Stimulated activated CD8-positive, alpha-beta memory T cell treated with anti-CD3 and anti-CD28 coated beads, Interleukin-4, amount 100 ng/mL, for 48 hours (primary cell): ENCODE measurements at regions not wholly inside any gene's neighbourhood (a gene's known extent, or its start where the extent isn't known, plus 50 kb on each side); places are given as distances from the start of the nearest gene placed in this dataset.
"Not testable (repeated sequence)": the region's sequence is repeated elsewhere in the genome, so short reads cannot be mapped to it uniquely, and the experiment has no call there.

Experiments used
- DNase-seq: peaks from one replicate; pipeline ENCODE4 v3.0.0-alpha.2; 2020

DNA sequence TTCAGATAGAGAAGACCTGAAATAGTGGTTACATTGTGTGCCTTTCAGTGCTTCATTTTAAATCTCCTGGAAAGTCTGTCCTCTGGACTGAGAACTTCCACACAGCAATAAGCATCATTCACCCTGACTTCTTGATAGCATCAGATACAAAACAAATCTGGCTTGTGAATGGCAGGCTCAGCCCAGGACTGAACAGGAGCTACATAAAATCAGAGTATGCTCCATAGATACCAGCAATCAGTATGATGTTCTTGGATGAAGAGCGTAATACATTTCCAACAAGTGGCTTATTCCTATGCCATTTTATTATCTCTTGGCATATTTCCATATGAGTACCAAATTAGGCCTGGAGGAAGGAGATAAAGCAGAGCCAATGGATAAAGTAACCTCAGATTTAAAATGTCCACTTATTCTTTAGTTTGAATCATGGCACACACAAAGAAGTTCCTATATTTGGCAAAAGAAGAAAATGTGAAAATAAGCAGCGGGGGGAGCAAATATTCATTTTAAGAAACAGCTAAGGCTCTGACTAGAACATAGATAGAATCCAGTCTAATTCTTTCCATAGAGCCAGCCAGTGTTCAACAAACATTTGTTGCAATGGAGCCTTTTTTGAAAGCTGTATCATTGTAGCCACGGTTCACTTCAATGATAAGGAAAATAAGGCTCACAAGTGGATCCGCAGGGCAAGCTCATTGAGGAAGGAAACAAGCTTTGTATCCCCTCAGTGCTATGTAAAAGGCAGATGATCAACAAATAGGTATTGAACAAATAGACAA is 230.8 kb upstream of the CHAC2 start:
- DNase-seq = no peak

DNA sequence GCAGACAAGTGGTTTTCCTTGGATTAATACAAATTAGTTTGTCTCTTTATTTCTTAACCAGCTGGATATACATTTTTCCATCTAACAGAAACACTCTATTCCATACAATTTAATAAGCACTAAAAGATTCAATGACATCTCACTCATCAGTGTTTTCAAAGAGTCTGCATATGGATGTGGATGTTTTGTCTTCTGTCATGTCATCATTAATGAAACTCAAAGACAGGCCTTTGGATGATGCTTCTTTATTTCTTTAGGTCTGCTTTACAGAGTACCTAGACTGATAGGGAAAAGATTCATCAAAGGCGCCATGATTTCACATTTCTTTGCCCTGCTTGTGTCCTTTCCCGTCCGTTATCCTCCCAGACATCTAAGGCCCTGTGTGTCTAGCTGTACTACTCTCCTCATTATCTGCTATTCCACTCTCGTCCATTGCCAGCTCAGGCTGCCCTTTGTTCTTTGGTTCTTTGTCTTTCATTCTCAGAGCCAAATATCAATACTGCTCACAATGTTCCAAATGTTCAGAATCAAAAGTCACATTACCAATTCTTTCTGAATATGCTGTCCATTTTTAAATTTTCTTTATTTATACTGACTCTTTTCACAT is 232.3 kb upstream of the CHAC2 start:
- no peak for DNase-seq

DNA sequence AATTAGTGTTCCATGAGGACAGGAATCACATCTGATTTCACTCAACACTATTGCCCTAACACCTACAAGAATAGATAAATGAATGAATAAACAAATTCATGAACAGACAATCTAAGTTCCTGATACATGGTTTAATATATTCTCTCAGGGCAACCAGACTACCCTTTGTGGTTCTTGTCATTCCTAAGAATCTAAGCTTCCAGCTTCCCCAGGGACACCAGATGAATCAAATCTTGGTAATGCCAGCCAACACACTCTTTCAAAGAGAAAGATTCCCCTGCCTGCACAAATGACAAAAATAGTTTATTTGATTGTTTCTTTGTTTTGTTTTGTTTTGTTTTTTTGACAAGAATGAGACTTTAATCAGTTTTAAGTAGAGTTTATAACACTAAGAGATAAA is 237.5 kb upstream of the CHAC2 start:
- DNase-seq = no peak

DNA sequence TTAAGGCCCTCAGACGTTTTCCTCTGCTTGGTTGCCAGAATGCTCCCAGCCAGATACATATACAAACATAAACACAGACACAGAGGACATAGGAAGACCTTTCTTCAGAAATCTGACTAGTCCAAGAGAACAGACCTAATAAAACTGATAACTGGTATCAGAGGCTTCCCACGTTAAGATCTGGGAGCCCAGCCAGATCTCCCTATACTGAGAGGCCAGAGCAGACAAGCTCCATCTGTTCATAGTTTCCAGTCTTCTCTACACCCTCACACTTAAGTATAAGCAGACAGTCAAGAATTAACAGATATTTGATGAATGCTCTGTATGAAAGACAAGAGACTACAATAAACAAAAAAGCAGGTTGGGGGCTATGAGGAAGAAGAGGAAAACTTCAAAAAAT is 240.5 kb upstream of the CHAC2 start:
- no peak for DNase-seq

DNA sequence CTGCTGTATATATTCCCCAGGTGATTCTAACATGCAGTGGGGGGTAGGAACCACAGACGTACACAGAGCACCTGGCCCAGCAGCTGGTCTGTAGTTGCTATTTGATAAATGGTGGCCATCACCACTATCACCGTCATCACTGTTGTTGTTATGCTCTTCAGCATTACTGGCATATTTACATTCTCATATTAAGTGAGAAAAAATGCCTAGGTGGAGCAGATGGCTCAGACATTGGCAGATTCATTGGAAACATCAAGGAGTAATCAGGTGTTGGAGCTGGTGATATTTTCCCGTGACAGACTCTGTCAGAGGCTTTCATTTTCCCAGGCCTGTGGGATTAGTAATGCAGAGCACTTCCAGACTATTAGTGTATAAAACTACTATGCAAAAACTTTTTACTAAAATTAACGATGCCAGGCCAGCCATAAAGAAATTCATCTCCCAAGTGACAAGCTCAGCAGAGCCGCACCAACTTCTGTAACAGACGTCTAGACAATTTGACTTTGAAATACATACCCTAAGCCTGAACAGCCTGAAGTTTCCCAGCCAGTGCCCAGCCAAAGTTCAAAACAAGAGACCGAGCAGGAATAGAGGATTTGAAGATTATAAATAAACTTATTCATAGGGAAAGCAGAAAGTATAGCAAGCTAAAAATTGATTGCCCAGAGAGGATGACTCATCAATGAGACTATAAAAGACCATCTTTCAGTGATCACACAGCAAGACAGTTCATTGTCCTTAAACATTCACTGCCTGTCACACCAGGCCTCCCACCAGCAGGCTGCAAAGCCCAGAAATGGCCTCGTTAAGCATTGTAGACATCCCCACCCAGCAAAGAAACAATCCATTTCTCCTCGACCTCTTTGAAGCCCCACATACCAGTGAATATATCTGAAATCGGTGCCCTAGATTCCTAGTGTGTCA is 247.4 kb upstream of the CHAC2 start:
- DNase-seq = no peak

DNA sequence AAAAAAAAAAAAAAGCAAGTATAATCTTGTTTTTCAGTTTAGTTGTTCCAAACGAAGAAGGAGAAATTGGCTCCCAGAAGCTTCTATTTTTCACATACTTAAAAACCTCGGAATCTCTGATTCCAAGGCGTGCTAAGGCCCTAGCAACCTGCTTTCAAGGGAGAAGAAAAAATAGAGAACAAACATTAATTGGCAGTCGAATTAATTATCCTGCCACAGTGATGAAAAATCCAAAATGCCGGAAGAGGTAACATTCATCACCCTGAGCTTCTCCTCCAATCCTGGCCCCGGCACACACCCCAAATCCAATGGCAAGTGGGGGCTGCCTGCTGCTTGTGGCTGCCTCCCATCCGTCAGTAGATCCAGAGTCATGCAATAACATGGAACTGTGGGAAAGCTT is 250.2 kb upstream of the CHAC2 start:
- DNase-seq = no peak

DNA sequence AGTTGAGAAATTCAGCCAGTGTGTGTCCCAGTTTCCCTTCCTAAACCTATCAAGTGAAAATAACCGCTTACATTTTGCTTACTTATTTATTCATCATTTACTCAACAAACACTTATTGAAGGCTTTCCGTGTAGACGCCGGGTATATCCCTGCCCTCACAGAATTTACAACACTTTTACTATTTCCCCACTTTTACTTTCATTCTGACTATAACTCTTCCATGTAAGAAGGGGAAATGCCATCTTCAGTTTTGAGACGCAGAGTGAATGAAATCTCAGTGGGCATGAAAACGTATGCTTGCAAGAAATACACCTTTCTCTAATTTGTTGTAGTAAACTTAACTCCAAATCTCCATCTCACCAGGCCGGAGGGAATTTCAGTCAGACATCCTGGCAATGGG is 251.0 kb upstream of the CHAC2 start:
- no peak for DNase-seq

DNA sequence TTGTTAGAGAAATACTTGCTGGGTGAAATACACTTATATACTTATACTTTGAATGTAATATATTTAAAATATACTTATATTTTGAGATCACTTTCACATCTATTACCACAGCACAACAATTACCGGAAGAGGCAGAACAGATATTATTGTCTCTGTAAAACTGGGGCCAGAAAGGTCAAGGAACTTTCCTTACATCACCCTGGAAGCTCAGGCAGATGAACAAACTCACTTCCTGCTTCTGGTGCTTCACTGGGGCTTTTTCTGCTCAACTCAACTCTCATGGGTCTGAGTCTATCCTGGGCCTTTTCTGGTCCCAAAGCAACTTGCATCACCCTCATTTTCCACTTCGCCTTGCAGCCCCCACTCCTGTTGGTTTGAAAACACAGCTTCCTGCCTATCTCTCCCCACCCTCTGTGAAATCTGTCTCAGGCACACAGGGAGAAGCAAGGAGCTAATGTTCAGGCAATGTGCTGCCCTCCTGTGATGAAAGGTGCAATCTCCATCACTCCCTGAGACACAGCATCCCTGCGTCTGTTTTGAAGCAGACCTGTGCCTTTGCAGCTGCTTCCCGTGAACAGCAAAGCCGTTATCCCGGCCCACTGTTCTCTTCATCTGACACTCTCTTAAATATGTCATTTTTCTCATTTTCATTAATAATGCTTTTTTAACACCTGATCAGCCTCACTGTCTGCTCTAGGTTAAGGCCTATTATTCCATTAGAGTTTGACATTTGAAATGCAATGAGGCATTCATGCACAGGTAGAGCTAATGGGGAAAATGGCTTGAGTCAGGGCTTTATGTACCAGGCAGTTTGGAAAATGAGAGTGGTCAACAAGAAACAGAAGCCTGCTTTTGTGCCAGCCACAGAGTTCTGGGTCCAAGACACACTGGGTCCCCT is 251.9 kb upstream of the CHAC2 start:
- no peak for DNase-seq

DNA sequence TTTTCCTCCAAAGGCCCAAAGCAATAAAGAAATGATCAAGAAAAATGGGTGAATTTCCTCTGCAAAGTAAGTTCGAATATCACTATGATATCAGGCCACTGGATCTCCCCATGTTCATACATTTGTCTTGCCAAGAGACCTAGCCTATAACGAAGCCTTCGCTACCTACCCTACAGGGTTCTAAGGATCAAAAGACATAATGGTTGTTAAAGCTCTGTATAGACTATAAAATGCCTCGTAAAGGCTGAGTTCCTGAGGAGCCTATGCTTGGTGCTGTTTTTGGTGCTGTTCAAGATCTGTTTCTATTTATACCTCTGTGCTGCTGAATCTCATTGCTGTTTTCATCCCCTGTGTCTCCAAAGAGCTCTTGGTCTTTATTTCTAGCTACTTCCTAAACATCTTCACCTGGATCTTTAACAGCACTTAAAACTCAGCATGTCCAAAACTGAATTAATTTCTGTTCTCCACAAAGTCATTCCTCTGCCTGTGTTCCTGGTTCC is 254.4 kb upstream of the CHAC2 start:
- DNase-seq = no peak

DNA sequence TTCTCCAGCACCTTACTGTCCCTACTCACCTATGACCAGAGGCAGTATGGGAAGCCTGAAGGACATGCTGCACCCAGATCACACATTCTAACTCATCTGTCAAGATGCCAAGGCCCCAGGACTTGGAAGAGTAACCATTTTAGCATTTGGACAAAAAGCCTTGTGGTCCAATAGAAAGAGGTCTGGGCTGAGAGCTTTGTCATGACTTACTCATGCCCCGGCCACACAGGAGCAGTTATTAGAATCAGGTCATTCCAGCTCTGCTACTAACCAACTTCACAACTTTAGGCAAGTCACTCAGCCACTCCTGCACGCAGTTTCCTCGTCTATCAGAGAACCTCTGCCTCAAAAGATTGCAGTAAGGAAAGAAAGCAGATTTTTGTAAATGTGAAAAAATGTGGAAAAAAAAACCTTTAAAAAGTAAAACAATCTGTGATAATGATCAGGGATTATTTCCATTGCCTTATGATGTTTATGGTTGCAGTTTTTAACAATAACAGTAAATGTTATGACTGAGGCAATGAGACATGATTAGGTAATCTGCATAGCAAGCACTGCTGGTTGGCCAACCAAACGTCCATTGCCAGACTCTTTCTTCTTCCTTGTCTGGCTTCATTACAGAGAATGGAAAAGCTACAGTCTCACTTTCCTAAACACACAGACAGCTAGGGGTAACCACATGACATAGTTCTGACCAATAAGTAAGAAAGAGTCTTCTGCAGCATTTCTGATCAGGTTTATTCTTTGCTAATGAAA is 255.4 kb upstream of the CHAC2 start:
- DNase-seq = no peak

DNA sequence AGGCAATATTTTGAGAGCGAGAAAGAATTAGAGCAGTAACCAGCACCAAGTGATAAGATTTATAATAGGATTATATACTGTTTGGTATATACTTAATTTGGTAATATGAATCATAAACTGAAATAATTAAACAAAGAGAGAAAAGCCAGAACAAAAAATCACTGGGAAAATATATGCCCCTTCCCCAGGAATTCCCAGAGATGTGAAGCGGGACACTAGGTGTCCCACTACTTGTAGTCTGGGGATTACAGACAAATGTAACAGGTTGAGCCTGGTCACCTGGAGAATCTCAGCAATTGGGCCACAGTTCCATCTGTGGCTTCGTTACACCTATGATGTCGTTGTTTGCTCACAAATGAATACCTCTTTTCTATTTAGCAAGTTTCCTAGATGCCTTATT is 256.1 kb upstream of the CHAC2 start:
- DNase-seq = no peak

DNA sequence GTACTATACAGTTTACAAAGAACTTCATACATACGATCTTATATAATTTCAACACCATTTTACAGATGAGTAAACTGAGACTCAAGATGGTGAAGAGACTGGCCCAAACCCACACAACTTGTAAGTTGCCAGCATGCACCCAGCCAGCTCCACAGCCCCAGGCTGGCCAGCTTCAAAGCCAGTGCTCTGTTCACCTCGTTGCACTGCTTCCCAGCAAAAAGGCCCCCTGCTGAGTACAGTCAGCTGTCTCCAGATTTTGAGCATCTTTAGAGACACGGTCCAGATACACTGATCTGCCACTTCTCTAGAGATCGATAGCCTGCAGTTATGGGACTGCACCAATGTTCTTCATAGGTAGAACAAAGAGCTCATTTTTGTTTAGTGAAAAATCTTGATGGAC is 257.2 kb upstream of the CHAC2 start:
- no peak for DNase-seq

DNA sequence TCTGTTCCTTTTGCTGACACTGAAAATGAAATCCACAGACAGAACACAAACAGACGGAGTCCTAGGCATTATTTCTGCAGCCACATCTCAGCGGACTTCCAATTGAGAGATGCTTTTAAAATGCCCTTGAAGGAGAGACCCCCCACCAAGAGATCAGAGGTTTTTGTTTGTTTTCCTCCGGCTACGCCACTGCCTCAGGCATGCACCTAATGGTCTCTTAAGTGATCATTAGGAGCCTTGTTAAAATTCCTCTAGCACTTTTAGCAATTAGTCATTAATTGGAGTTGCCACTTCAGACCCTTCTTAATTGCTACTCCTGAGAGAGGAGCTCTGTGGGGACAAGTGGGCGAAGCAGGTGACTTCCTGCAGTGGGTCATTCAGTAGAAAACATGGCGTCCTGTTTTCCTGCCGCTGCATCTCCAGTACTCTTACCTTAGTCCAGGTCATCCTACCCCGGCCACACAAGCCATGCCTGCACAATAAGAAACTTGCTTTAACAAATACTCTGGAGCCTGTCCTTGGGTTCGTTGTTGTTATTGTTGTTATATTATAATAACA is 257.7 kb upstream of the CHAC2 start:
- DNase-seq = no peak

DNA sequence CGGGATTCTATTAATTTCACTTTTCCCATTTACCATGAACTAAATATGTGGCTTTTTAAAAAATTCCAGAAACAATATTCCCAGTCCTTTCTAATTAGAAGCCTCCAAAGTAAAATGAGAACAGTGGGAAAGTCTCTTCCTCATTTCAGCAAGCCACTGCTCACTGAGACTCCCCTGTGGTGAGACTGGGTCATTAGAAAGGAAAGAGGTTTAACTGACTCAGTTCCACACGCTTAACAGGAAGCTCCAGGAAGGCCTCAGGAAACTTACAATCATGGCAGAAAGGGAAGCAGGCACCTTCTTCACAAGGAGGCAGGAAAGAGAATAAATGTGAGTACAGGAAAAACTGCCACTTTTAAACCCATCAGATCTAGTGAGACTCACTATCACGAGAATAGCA is 258.9 kb upstream of the CHAC2 start:
- no peak for DNase-seq

DNA sequence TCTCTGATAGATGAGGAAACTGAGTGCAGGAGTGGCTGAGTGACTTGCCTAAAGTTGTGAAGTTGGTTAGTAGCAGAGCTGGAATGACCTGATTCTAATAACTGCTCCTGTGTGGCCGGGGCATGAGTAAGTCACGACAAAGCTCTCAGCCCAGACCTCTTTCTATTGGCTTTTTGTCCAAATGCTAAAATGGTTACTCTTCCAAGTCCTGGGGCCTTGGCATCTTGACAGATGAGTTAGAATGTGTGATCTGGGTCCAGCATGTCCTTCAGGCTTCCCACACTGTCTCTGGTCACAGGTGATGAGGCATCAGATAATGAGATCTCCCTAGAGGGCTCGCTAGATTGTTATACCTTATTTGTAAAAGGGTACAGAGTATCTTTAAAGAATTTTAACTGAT is 260.5 kb upstream of the CHAC2 start:
- not testable (repeated sequence) for DNase-seq

DNA sequence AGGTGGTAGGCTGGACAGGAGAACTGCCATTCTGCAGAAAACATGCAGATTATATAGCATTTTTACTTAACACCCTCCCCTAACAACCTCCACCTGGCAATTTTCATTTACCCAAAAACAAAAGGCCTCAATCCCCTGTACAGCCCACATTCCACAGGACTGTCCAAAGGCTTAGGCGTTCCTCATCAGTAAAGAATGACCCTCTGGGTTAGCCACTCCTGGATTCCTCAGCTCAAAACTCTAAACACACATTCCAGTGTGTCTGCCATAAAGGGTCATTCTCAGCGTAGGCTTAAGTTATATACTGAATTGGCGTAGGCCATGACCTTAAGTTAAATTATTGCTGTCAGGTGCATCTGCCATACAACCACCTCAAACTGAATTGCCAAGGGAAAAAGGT is 261.8 kb upstream of the CHAC2 start:
- no peak for DNase-seq

DNA sequence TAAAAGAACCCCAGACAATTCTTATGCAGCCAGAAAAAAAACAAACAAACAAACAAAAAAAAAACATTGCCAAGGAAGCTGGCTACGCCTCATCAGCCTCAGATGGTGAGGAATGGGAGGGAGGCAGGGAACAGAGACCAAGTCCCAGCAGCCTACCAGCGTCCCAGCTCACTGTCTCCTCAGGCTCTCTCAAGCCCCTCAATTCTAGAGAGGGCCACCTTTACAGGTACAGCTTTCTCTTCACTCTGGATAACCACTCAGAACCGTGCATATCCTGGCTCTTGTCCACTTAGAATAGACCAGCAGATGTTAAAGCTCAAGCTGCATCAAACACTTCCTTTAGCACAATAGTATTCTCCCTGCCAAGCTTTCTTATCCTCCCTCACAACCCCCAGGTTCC is 263.1 kb upstream of the CHAC2 start:
- no peak for DNase-seq

DNA sequence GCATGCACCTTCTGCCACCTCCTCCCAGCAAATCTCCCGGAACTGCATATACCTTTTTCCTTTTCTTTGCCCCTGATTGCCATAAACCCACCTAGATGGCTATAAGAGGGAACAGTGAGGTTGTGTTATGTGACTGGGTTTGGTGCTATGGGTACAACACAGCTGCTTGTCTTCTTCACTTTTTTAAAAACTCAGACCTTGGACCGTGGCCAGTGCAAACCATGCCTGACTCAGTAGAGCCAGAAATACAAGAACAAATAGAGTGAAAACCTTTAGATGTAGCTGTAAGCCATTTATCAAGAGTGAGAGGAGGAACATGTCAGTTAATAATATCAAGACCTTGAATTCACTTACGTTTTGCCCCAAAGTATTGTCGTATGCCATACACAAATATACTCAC is 267.4 kb upstream of the CHAC2 start:
- no peak for DNase-seq

DNA sequence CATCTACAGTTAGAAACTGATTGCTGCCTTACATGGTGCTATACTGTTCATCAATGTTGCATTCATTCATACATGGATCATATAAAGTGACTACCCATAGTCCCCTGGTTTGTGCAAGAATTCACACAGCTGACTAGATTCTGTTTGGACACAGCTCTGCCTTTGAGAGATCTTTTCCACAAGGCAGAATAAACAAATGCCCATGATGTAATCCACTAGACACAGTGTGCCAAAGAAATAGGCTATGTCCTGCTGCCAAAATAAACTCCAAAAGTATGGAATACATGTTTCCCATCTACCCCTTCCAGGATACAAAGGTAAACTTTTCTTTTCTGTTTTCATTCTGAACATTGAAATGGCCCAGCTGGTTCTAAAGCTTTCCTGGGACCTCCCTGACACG is 269.4 kb upstream of the CHAC2 start:
- DNase-seq = no peak

DNA sequence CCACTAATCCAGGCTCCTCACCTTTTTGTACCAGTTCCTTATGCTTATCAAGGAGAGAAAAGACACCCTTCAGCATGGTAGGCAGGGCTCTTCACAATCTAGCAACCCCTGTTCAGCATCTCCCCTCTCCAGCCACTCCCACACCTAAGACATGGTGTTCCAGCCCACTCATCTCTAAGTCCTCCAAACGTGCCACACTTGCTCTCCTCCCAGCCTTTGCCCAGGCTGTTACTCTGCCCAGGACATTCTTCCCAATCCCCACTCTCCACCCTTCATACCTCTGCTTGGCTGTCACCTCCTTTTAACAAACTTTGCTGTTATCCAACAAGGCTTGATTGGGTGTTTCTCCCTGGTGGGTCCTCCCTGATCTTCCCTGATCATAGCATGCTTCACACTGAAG is 270.6 kb upstream of the CHAC2 start:
- no peak for DNase-seq

DNA sequence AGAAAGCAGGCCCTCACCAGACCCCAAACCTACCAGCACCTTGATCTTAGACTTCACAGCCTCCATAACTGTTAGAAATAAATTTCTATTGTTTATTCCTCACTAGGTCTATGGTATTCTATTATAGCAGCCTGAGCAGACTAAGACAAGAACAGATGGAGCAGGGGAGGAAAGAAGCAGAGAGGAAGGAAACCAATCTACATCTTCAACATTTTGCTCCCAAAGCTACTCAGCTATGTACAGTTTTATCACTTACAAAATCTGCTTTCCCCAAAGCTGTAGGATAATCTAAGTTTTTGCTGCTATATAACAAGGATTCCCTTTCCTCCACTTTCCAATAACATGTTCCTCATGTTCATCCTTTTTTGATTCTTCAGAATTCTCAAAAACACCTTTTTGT is 274.4 kb upstream of the CHAC2 start:
- DNase-seq = no peak

DNA sequence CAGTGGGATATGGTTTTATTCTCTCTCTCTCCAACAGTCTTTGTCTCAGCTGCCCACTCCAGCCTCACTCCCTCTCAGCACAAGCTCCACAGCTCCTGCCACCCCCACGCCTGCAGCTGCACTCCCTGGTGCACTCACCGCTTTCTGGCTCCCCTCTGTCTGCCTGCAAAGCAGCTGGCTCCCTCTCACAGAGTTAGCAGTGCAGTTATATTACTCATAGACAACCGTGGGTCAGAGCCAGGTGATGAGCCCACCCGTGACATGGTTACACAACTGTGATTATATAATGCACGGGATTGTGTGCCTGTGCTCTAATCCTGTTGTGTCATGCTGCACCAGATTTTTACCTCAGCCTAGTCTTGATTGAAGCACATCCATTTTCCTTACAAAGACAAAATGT is 276.9 kb upstream of the CHAC2 start:
- DNase-seq = no peak
